ENCODE measurements at regions not wholly inside any gene's neighbourhood (a gene's known extent, or its start where the extent isn't known, plus 50 kb on each side); places are given as distances from the start of the nearest gene placed in this dataset.
"Not testable (repeated sequence)": the region's sequence is repeated elsewhere in the genome, so short reads cannot be mapped to it uniquely, and the experiment has no call there.

- DNase-seq, result no peak
Measured at GRCh38 chr20:29687438-29687837, 1570.0 kb upstream of the DEFB115 start.

- DNase-seq, result peak; percentile 55
Measured at GRCh38 chr20:29689411-29690225, 1567.8 kb upstream of the DEFB115 start.

- no peak for DNase-seq
Measured at GRCh38 chr20:29690274-29690673, 1567.2 kb upstream of the DEFB115 start.

GRCh38 chr20:29740601-29740950, 1516.9 kb upstream of the DEFB115 start:
- DNase-seq, result no peak

- no peak for DNase-seq
Measured at GRCh38 chr20:29740951-29741593, 1516.4 kb upstream of the DEFB115 start.

GRCh38 chr20:29741594-29741893, 1515.9 kb upstream of the DEFB115 start:
- no peak for DNase-seq

GRCh38 chr20:29741894-29742698, 1515.4 kb upstream of the DEFB115 start:
- no peak for DNase-seq

- no peak for DNase-seq
Measured at GRCh38 chr20:29742699-29743100, 1514.8 kb upstream of the DEFB115 start.

- no peak for DNase-seq
Measured at GRCh38 chr20:29743101-29743931, 1514.1 kb upstream of the DEFB115 start.

- DNase-seq, result no peak
Measured at GRCh38 chr20:29744071-29744470, 1513.4 kb upstream of the DEFB115 start.

- not testable (repeated sequence) for DNase-seq
Measured at GRCh38 chr20:29745534-29746245, 1511.8 kb upstream of the DEFB115 start.

- no peak for DNase-seq
Measured at GRCh38 chr20:29750268-29750899, 1507.1 kb upstream of the DEFB115 start.

- DNase-seq, result peak; percentile 65
Measured at GRCh38 chr20:29752644-29753425, 1504.6 kb upstream of the DEFB115 start.

- peak; percentile 44 for DNase-seq
Measured at GRCh38 chr20:29753426-29753746, 1504.1 kb upstream of the DEFB115 start.

GRCh38 chr20:29753879-29754278, 1503.6 kb upstream of the DEFB115 start:
- not testable (repeated sequence) for DNase-seq

- not testable (repeated sequence) for DNase-seq
Measured at GRCh38 chr20:29755854-29756498, 1501.5 kb upstream of the DEFB115 start.

- DNase-seq, result no peak
Measured at GRCh38 chr20:29756664-29757063, 1500.8 kb upstream of the DEFB115 start.

- DNase-seq, result not testable (repeated sequence)
Measured at GRCh38 chr20:29761621-29762385, 1495.7 kb upstream of the DEFB115 start.

GRCh38 chr20:29762620-29763019, 1494.8 kb upstream of the DEFB115 start:
- DNase-seq, result no peak

Measured in stimulated activated CD4-positive, alpha-beta T cell treated with anti-CD3 and anti-CD28 coated beads, Interleukin-15, amount 100 ng/mL, for 24 hours (primary cell).